ENCODE measurements at regions not wholly inside any gene's neighbourhood (a gene's known extent, or its start where the extent isn't known, plus 50 kb on each side); places are given as distances from the start of the nearest gene placed in this dataset.

GRCh38 chr1:242634732-242635131, 110.2 kb upstream of the PLD5 start:
- no peak for DNase-seq (ENCODE audit: low read depth)
- H3K4me3 ChIP-seq (ENCODE audit: low read length), result no peak overlapping the region
- no peak for TF ChIP-seq CTCF (IDR thresholded peaks at IDR 0.05; ENCODE audit: insufficient read depth, low read depth, low read length, missing control alignments)

GRCh38 chr1:242629396-242629795, 104.9 kb upstream of the PLD5 start:
- peak; percentile 93 for DNase-seq (ENCODE audit: low read depth)
- no peak for TF ChIP-seq CTCF (IDR thresholded peaks at IDR 0.05; ENCODE audit: insufficient read depth, low read depth, low read length, missing control alignments)
- H3K4me3 ChIP-seq (ENCODE audit: low read length), result no peak overlapping the region

- no peak overlapping the region for H3K4me3 ChIP-seq (ENCODE audit: low read length)
- no peak for TF ChIP-seq CTCF (IDR thresholded peaks at IDR 0.05; ENCODE audit: insufficient read depth, low read depth, low read length, missing control alignments)
- DNase-seq (ENCODE audit: low read depth), result no peak
Observed at GRCh38 chr1:242623756-242624155, 99.3 kb upstream of the PLD5 start.

- no peak for DNase-seq (ENCODE audit: low read depth)
- H3K4me3 ChIP-seq (ENCODE audit: low read length), result no peak overlapping the region
- TF ChIP-seq CTCF (IDR thresholded peaks at IDR 0.05; ENCODE audit: insufficient read depth, low read depth, low read length, missing control alignments), result no peak
Observed at GRCh38 chr1:242623119-242623518, 98.6 kb upstream of the PLD5 start.

GRCh38 chr1:242613266-242613815, 88.8 kb upstream of the PLD5 start:
- no peak for DNase-seq (ENCODE audit: low read depth)
- no peak for TF ChIP-seq CTCF (IDR thresholded peaks at IDR 0.05; ENCODE audit: insufficient read depth, low read depth, low read length, missing control alignments)
- H3K4me3 ChIP-seq (ENCODE audit: low read length), result no peak overlapping the region

GRCh38 chr1:242610209-242610608, 85.7 kb upstream of the PLD5 start:
- no peak for TF ChIP-seq CTCF (IDR thresholded peaks at IDR 0.05; ENCODE audit: insufficient read depth, low read depth, low read length, missing control alignments)
- no peak overlapping the region for H3K4me3 ChIP-seq (ENCODE audit: low read length)
- DNase-seq (ENCODE audit: low read depth), result no peak

GRCh38 chr1:242605521-242605920, 81.0 kb upstream of the PLD5 start:
- no peak overlapping the region for H3K4me3 ChIP-seq (ENCODE audit: low read length)
- peak; percentile 70 for DNase-seq (ENCODE audit: low read depth)
- TF ChIP-seq CTCF (IDR thresholded peaks at IDR 0.05; ENCODE audit: insufficient read depth, low read depth, low read length, missing control alignments), result no peak
